ENCODE measurements at regions not wholly inside any gene's neighbourhood (a gene's known extent, or its start where the extent isn't known, plus 50 kb on each side); places are given as distances from the start of the nearest gene placed in this dataset.

DNA sequence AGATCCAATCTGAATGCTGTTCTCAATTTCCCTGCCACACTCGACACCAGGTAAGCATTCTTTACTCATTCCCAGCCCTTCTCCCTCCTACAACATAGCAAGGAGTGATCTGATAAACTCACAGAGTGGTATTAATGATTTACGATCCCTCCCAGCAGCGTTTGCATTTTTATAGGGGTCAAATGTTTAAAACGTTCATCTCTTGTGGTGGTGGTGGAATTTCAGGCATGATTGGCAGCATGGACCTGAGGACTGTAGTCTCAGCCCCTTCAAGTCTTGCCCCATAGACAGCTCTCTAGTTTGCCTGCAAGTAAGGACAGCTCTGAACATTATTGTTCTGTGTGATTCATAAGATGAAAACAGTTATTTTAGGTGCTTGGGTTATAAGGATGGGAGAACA lies 565.7 kb downstream of the EFNB2 start:
- DNase-seq: no peak
- peaks cover 0 to 2% (median 0%) of the 10 kb centered on the region in 9 donors for H3K9me3 Mint-ChIP-seq
- no peaks in the 10 kb centered on the region for H3K4me1 Mint-ChIP-seq
- no peak overlapping the region for H3K27ac Mint-ChIP-seq
- no peak overlapping the region for H3K4me3 Mint-ChIP-seq
- H3K36me3 Mint-ChIP-seq: no peaks in the 10 kb centered on the region
- POLR2A ChIA-PET: no interaction called here
- H3K27me3 Mint-ChIP-seq: peaks cover 0 to 11% (median 4%) of the 10 kb centered on the region in 5 donors
- no peak for ATAC-seq

- Mint-ChIP-seq H3K4me3 (no peak overlapping the region), H3K27ac (no peak overlapping the region), H3K27me3 (peaks cover 2 to 20% (median 3%) of the 10 kb centered on the region in 5 donors), H3K36me3 (no peaks in the 10 kb centered on the region), H3K4me1 (no peaks in the 10 kb centered on the region), H3K9me3 (no peaks in the 10 kb centered on the region)
- POLR2A ChIA-PET: no interaction called here
- DNase-seq (no peak), ATAC-seq (no peak)
These were observed 569.6 kb downstream of the EFNB2 start for GRCh38 chr13:105965910-105966309.

- Mint-ChIP-seq H3K9me3 (peaks cover 0 to 3% (median 0%) of the 10 kb centered on the region in 9 donors), H3K4me3 (no peak overlapping the region), H3K27ac (no peak overlapping the region), H3K4me1 (no peaks in the 10 kb centered on the region), H3K36me3 (no peaks in the 10 kb centered on the region), H3K27me3 (peaks cover 0 to 14% (median 3%) of the 10 kb centered on the region in 5 donors)
- POLR2A ChIA-PET: no interaction called here
- DNase-seq: no peak
- ATAC-seq: no peak
These were observed 573.4 kb downstream of the EFNB2 start for GRCh38 chr13:105962080-105962479.

- POLR2A ChIA-PET: no interaction called here
- no peaks in the 10 kb centered on the region for H3K36me3 Mint-ChIP-seq
- ATAC-seq (no peak), DNase-seq (no peak)
- H3K9me3 Mint-ChIP-seq: peaks cover 0 to 3% (median 0%) of the 10 kb centered on the region in 9 donors
- H3K27me3 Mint-ChIP-seq: peaks cover 0 to 19% (median 3%) of the 10 kb centered on the region in 5 donors
- no peaks in the 10 kb centered on the region for H3K4me1 Mint-ChIP-seq
- H3K27ac Mint-ChIP-seq: no peak overlapping the region
- no peak overlapping the region for H3K4me3 Mint-ChIP-seq
These were observed 574.0 kb downstream of the EFNB2 start for GRCh38 chr13:105961438-105961837.

DNA sequence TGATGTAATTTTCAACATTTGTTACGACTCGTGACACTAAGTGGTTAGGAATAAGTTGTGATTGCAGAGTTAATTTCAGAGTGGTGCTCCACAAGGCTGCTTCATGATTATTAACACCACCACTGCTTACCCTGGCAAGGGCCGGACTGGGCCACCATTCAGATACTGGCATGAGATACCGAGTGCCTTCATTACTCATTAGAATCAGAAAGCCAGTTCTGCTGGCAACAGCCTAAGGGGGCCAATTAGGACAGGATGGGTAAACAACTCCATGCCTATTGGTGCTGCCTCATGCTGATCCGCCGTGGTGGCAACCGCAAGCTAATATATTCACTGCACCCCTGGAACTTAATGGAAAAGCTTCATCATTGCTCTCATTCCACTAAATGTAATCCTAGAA lies 575.1 kb downstream of the EFNB2 start:
- peaks cover 0 to 3% (median 0%) of the 10 kb centered on the region in 9 donors for H3K9me3 Mint-ChIP-seq
- H3K27ac Mint-ChIP-seq: no peak overlapping the region
- no peaks in the 10 kb centered on the region for H3K36me3 Mint-ChIP-seq
- DNase-seq (no peak), ATAC-seq (no peak)
- H3K4me1 Mint-ChIP-seq: no peaks in the 10 kb centered on the region
- no peak overlapping the region for H3K4me3 Mint-ChIP-seq
- peaks cover 0 to 21% (median 0%) of the 10 kb centered on the region in 5 donors for H3K27me3 Mint-ChIP-seq
- POLR2A ChIA-PET: no interaction called here

DNA sequence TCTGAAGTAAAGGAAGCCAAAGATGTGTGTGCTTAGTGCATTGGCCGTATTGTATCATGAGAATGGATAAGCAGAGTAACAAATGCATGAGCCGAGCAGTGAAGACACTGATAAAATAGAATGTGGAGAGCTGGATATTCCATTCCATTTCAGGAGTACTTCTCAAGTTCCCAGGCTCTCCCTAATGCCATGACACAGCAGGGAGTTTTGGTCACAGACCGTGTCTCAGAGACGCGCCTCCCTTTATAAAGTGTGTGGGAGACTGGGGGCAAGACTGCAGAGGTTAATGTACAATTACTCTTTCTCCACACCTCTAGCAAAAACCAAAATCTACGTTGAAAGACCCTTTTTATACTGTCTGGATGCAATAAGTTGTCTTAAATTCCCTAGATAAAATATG lies 575.6 kb downstream of the EFNB2 start:
- no peak for ATAC-seq
- no peaks in the 10 kb centered on the region for H3K4me1 Mint-ChIP-seq
- DNase-seq: no peak
- no peaks in the 10 kb centered on the region for H3K36me3 Mint-ChIP-seq
- POLR2A ChIA-PET: no interaction called here
- peaks cover 0 to 21% (median 0%) of the 10 kb centered on the region in 5 donors for H3K27me3 Mint-ChIP-seq
- no peak overlapping the region for H3K4me3 Mint-ChIP-seq
- H3K9me3 Mint-ChIP-seq: peaks cover 0 to 3% (median 0%) of the 10 kb centered on the region in 9 donors
- H3K27ac Mint-ChIP-seq: no peak overlapping the region

DNA sequence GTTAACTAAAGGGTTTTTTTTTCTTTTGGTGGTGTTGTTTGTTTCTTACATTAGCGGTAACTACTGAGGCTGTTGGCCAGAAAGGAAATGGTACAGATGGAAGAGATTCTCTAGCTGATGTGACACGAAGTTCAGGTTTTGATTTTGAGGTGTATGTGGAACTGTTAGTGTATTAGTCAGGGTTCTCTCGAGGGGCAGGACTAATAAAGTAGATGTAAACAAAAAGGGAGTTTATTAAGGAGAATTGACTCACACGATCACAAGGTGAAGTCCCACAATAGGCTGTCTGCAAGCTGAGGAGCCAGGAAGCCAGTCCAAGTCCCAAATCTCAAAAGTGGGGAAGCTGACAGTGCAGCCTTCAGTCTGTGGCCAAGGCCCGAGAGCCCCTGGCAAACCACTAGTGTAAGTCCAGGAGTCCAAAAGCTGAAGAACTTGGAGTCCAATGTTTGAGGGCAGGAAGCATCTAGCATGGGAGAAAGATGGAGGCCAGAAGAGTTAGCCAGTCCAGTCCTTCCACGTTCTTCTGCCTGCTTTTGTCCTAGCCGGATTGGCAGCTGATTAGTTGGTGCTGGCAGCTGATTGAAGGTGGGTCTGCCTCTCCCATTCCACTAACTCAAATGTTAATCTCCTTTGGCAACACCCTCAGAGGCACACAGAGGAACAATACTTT lies 577.6 kb downstream of the EFNB2 start:
- Mint-ChIP-seq H3K4me3 (no peak overlapping the region), H3K4me1 (no peaks in the 10 kb centered on the region), H3K9me3 (peaks cover 0 to 6% (median 0%) of the 10 kb centered on the region in 9 donors), H3K27ac (no peak overlapping the region), H3K27me3 (peaks cover 0 to 16% (median 1%) of the 10 kb centered on the region in 5 donors), H3K36me3 (no peaks in the 10 kb centered on the region)
- POLR2A ChIA-PET: no interaction called here
- DNase-seq (no peak), ATAC-seq (no peak)

DNA sequence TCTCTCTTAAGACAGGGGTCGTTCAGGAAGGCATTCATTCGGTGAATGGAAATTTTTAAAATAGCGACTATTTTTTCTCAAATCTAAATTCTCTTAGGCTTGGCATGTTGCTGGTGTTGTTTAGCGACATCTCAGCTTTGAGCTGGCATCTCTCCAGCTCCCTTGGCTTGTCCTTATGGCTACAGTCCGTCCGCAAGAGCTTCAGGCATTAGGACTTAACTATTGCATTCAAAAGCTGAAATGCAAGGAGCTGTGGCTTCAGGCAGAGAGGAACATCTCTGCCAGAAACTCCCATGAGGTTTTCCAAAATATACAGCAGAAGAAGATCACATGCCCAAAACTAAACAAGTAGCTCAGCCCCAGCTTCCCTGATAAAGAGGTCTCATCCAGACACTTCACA lies 578.5 kb downstream of the EFNB2 start:
- H3K36me3 Mint-ChIP-seq: no peaks in the 10 kb centered on the region
- peaks cover 0 to 6% (median 0%) of the 10 kb centered on the region in 9 donors for H3K9me3 Mint-ChIP-seq
- no peak overlapping the region for H3K27ac Mint-ChIP-seq
- peaks cover 0 to 16% (median 1%) of the 10 kb centered on the region in 5 donors for H3K27me3 Mint-ChIP-seq
- POLR2A ChIA-PET: no interaction called here
- no peaks in the 10 kb centered on the region for H3K4me1 Mint-ChIP-seq
- ATAC-seq: no peak
- H3K4me3 Mint-ChIP-seq: no peak overlapping the region
- no peak for DNase-seq

- H3K36me3 Mint-ChIP-seq: no peaks in the 10 kb centered on the region
- DNase-seq (no peak), ATAC-seq (no peak)
- POLR2A ChIA-PET: no interaction called here
- H3K4me1 Mint-ChIP-seq: no peaks in the 10 kb centered on the region
- no peak overlapping the region for H3K4me3 Mint-ChIP-seq
- H3K9me3 Mint-ChIP-seq: peaks cover 0 to 3% (median 0%) of the 10 kb centered on the region in 9 donors
- H3K27ac Mint-ChIP-seq: no peak overlapping the region
- H3K27me3 Mint-ChIP-seq: peaks cover 0 to 16% (median 3%) of the 10 kb centered on the region in 5 donors
These were observed 582.5 kb downstream of the EFNB2 start for GRCh38 chr13:105952973-105953290.

GRCh38 chr13:105952233-105952972 lies 583.1 kb downstream of the EFNB2 start:
- no peaks in the 10 kb centered on the region for H3K36me3 Mint-ChIP-seq
- no peak for DNase-seq
- no peak for ATAC-seq
- peaks cover 0 to 3% (median 0%) of the 10 kb centered on the region in 9 donors for H3K9me3 Mint-ChIP-seq
- no peak overlapping the region for H3K4me3 Mint-ChIP-seq
- H3K4me1 Mint-ChIP-seq: no peaks in the 10 kb centered on the region
- peaks cover 0 to 12% (median 3%) of the 10 kb centered on the region in 5 donors for H3K27me3 Mint-ChIP-seq
- POLR2A ChIA-PET: no interaction called here
- H3K27ac Mint-ChIP-seq: no peak overlapping the region

- POLR2A ChIA-PET: no interaction called here
- H3K36me3 Mint-ChIP-seq: no peaks in the 10 kb centered on the region
- H3K4me1 Mint-ChIP-seq: no peaks in the 10 kb centered on the region
- peaks cover 0 to 1% (median 0%) of the 10 kb centered on the region in 5 donors for H3K27me3 Mint-ChIP-seq
- no peak overlapping the region for H3K4me3 Mint-ChIP-seq
- no peaks in the 10 kb centered on the region for H3K9me3 Mint-ChIP-seq
- H3K27ac Mint-ChIP-seq: no peak overlapping the region
- ATAC-seq (no peak), DNase-seq (no peak)
These were observed 587.3 kb downstream of the EFNB2 start for GRCh38 chr13:105948143-105948542.

GRCh38 chr13:105940882-105941281 lies 594.6 kb downstream of the EFNB2 start:
- ATAC-seq (no peak), DNase-seq (no peak)
- Mint-ChIP-seq H3K4me3 (no peak overlapping the region), H3K36me3 (no peaks in the 10 kb centered on the region), H3K4me1 (no peaks in the 10 kb centered on the region), H3K27ac (no peak overlapping the region), H3K27me3 (peaks cover 0 to 10% (median 1%) of the 10 kb centered on the region in 5 donors), H3K9me3 (peaks cover 0 to 9% (median 0%) of the 10 kb centered on the region in 9 donors)
- POLR2A ChIA-PET: no interaction called here

DNA sequence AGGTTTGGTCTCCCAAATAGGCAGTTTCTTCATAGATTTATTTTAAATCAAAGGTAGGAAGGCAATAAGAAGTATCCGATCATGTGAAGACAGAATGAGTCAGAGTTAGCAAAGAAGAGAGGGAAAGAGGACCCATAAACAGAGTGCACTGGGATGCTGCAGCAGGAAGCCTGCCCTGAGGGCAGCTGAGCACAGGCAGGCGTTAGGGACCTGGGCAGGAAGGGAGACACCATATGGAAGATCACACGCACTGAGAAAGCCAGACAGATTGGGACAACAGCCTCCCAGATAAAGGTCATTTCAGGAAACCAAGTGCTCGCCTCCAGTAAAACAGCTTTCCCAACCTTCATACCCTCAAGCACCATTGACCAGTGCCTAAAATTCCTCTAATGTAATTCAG lies 598.0 kb downstream of the EFNB2 start:
- Mint-ChIP-seq H3K4me1 (no peaks in the 10 kb centered on the region), H3K27me3 (peaks cover 0 to 13% (median 0%) of the 10 kb centered on the region in 5 donors), H3K9me3 (peaks cover 0 to 9% (median 0%) of the 10 kb centered on the region in 9 donors), H3K27ac (no peak overlapping the region), H3K36me3 (no peaks in the 10 kb centered on the region), H3K4me3 (no peak overlapping the region)
- POLR2A ChIA-PET: no interaction called here
- no peak for DNase-seq
- ATAC-seq: no peak

Data from naive thymus-derived CD8-positive, alpha-beta T cell (primary cell).